ENCODE measurements at regions not wholly inside any gene's neighbourhood (a gene's known extent, or its start where the extent isn't known, plus 50 kb on each side); places are given as distances from the start of the nearest gene placed in this dataset.

DNA sequence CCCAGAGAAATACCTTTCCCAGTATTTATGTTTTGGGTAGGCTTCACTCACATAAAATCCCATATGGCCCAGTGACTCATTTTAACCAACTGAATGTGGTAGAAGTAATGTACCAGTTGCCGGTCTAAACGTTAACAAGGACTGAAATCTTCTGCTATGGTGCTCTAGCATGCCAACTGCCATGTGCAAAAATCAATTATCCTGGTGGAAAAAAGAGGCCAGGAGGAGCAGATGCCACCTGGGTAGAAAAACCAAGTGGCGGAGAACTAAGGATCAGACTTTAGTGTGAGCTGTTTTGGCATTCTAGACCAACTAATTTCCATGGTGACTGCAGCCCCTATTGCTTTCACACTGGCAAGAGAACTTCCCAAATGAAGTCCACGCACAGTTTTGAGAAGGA is 1660.7 kb upstream of the ADGRL3 start:
- TF ChIP-seq POLR2A (IDR thresholded peaks at IDR 0.05) (no peak), POLR2AphosphoS5 (IDR thresholded peaks at IDR 0.05) (no peak)

Measured in upper lobe of left lung (tissue), 4 donors.